Embryonic facial prominence (tissue), 1 donor: ENCODE measurements at regions not wholly inside any gene's neighbourhood (a gene's known extent, or its start where the extent isn't known, plus 50 kb on each side); places are given as distances from the start of the nearest gene placed in this dataset.
A peak's percentile ranks its signal among the peaks of the same experiment; 100 is the strongest.

ENCODE experiments used
- DNase-seq: peaks from one replicate; pipeline ENCODE4 v3.0.0-alpha.2; 2016; ENCODE audit errors: extremely low spot score

- no peak for DNase-seq
These were observed 366.7 kb downstream of the FIGN start for GRCh38 chr2:163369111-163369510.

GRCh38 chr2:163368655-163369054 is 367.2 kb downstream of the FIGN start:
- no peak for DNase-seq

- DNase-seq = no peak
These were observed 367.8 kb downstream of the FIGN start for GRCh38 chr2:163367825-163368582.

- no peak for DNase-seq
These were observed 371.1 kb downstream of the FIGN start for GRCh38 chr2:163364736-163365135.

GRCh38 chr2:163353551-163353950 is 382.3 kb downstream of the FIGN start:
- DNase-seq = no peak

GRCh38 chr2:163351966-163352365 is 383.8 kb downstream of the FIGN start:
- no peak for DNase-seq

- no peak for DNase-seq
These were observed 384.7 kb downstream of the FIGN start for GRCh38 chr2:163351143-163351542.

GRCh38 chr2:163348857-163349380 is 386.9 kb downstream of the FIGN start:
- no peak for DNase-seq

GRCh38 chr2:163347982-163348856 is 387.6 kb downstream of the FIGN start:
- DNase-seq = peak; percentile 29

GRCh38 chr2:163345795-163346573 is 389.8 kb downstream of the FIGN start:
- peak; percentile 64 for DNase-seq

- DNase-seq = no peak
These were observed 392.5 kb downstream of the FIGN start for GRCh38 chr2:163343316-163343715.

GRCh38 chr2:163341426-163341825 is 394.4 kb downstream of the FIGN start:
- no peak for DNase-seq

GRCh38 chr2:163338270-163338669 is 397.5 kb downstream of the FIGN start:
- no peak for DNase-seq

- no peak for DNase-seq
These were observed 411.1 kb downstream of the FIGN start for GRCh38 chr2:163324677-163325076.

GRCh38 chr2:163319006-163319405 is 416.8 kb downstream of the FIGN start:
- no peak for DNase-seq

GRCh38 chr2:163314712-163315111 is 421.1 kb downstream of the FIGN start:
- DNase-seq = no peak

GRCh38 chr2:163312713-163313112 is 423.1 kb downstream of the FIGN start:
- no peak for DNase-seq

GRCh38 chr2:163306647-163307046 is 429.2 kb downstream of the FIGN start:
- DNase-seq = no peak

GRCh38 chr2:163302141-163302540 is 433.7 kb downstream of the FIGN start:
- no peak for DNase-seq

- DNase-seq = no peak
These were observed 444.0 kb downstream of the FIGN start for GRCh38 chr2:163291790-163292189.

- DNase-seq = no peak
These were observed 443.1 kb upstream of the KCNH7 start for GRCh38 chr2:163281717-163282116.
